SK-N-SH (cell line): ENCODE measurements at regions not wholly inside any gene's neighbourhood (a gene's known extent, or its start where the extent isn't known, plus 50 kb on each side); places are given as distances from the start of the nearest gene placed in this dataset.

Experiments used
- CTCF ChIA-PET: fragments of 300-600, 350-600 bp; formaldehyde crosslinking; extraction: SDS; loops from one replicate; lab custom pipeline; 2021; lab: Yijun Ruan, JAX
- POLR2A ChIA-PET: fragments of 350-600 bp; sonication (Branson Sonifier 250); formaldehyde crosslinking; extraction: SDS; loops from one replicate; lab custom pipeline; 2020; ENCODE audit warnings: antibody characterized with exemption, inconsistent platforms; lab: Yijun Ruan, JAX
- DNase-seq: peaks from one replicate; pipeline ENCODE4 v3.0.0; 2012
- H2AFZ ChIP-seq: fragments of 200-600 bp; sonication (generic); 2 replicates; pipeline ENCODE4 v1.8.1; 2016; ENCODE audit warnings: antibody characterized with exemption, mild to moderate bottlenecking, low read depth
- H3F3A ChIP-seq: fragments of 200-600 bp; sonication (generic); replicated peaks from 2 replicates; pipeline ENCODE3; 2016; ENCODE audit warnings: antibody characterized with exemption, mild to moderate bottlenecking; ENCODE audit not compliant: insufficient read depth
- H3K27ac ChIP-seq, 2 experiments: fragments of 200-500 bp in 1 of 2; fragments of 200-600 bp in 1 of 2; sonication (Bioruptor generic) in 1 of 2; sonication (generic), shearing (Covaris generic) in 1 of 2; 2 replicates each; pipeline versions ENCODE4 v1.5.1 to v1.6.1; 2014 to 2016; ENCODE audit warnings: low read depth in 2 of 2, inconsistent platforms in 1 of 2, low read length in 1 of 2, mild to moderate bottlenecking in 1 of 2, mixed read lengths in 1 of 2
- H3K27me3 ChIP-seq: fragments of 200-600 bp; sonication (generic), shearing (Covaris generic); 2 replicates; pipeline ENCODE4 v1.6.1; 2016; ENCODE audit warnings: mixed run types; ENCODE audit not compliant: insufficient read depth
- H3K36me3 ChIP-seq, 2 experiments: fragments of 200-500 bp in 1 of 2; fragments of 200-600 bp in 1 of 2; sonication (Bioruptor generic) in 1 of 2; sonication (generic) in 1 of 2; replicated peaks in 1 of 2; 2 replicates each; pipeline versions ENCODE3 to v1.5.1; 2014 to 2016; ENCODE audit warnings: low read length in 1 of 2, mild to moderate bottlenecking in 1 of 2; ENCODE audit not compliant: insufficient read depth in 2 of 2, control insufficient read depth in 1 of 2
- H3K4me1 ChIP-seq, 2 experiments: fragments of 200-500 bp in 1 of 2; fragments of 200-600 bp in 1 of 2; sonication (Bioruptor generic) in 1 of 2; sonication (generic), shearing (Covaris generic) in 1 of 2; 2 replicates each; pipeline versions ENCODE4 v1.5.1 to v1.6.1; 2014 to 2016; ENCODE audit warnings: low read depth in 1 of 2, low read length in 1 of 2, mixed run types in 1 of 2; ENCODE audit not compliant: insufficient read depth in 2 of 2, control insufficient read depth in 1 of 2
- H3K4me2 ChIP-seq: fragments of 200-600 bp; sonication (generic), shearing (Covaris generic); 2 replicates; pipeline ENCODE4 v1.6.1; 2017; ENCODE audit warnings: mixed run types
- H3K4me3 ChIP-seq, 2 experiments: fragments of 200-500 bp in 1 of 2; fragments of 200-600 bp in 1 of 2; sonication (Bioruptor generic) in 1 of 2; sonication (generic), shearing (Covaris generic) in 1 of 2; 2 replicates each; pipeline versions ENCODE4 v1.5.1 to v1.8.1; 2014 to 2016; ENCODE audit warnings: low read depth in 2 of 2, inconsistent platforms in 1 of 2, low read length in 1 of 2, mild to moderate bottlenecking in 1 of 2, mixed read lengths in 1 of 2, moderate library complexity in 1 of 2
- H3K79me2 ChIP-seq: fragments of 200-600 bp; sonication (generic); 2 replicates; pipeline ENCODE4 v1.8.1; 2017; ENCODE audit warnings: mild to moderate bottlenecking; ENCODE audit not compliant: insufficient read depth
- H3K9ac ChIP-seq: fragments of 200-600 bp; sonication (generic); 2 replicates; pipeline ENCODE4 v1.6.1; 2017; ENCODE audit warnings: mixed run types
- H3K9me2 ChIP-seq: fragments of 200-600 bp; sonication (generic); 2 replicates; pipeline ENCODE4 v1.6.1; 2017; ENCODE audit warnings: mixed run types
- H3K9me3 ChIP-seq: fragments of 200-600 bp; sonication (generic); 2 replicates; pipeline ENCODE4 v1.6.1; 2017; ENCODE audit warnings: mixed run types, mild to moderate bottlenecking, moderate library complexity
- H4K20me1 ChIP-seq: fragments of 200-600 bp; sonication (generic); 2 replicates; pipeline ENCODE4 v1.6.1; 2017; ENCODE audit warnings: mild to moderate bottlenecking, mixed run types; ENCODE audit not compliant: insufficient read depth
- CHD2 ChIP-seq: fragments of 150-350 bp; IDR thresholded peaks from 2 replicates; pipeline ENCODE4 v1.6.1; 2018; ENCODE audit warnings: low read length; ENCODE audit not compliant: partially characterized antibody
- ELF1 ChIP-seq: IDR thresholded peaks from 2 replicates; pipeline ENCODE4 v1.4.0; 2012
- EP300 ChIP-seq, 2 experiments: IDR thresholded peaks; 2 replicates each; pipeline versions ENCODE4 v1.4.0 to v1.6.1; 2012; ENCODE audit warnings: borderline replicate concordance in 1 of 2, low read depth in 1 of 2, low read length in 1 of 2
- FOSL2 ChIP-seq: IDR thresholded peaks from 2 replicates; pipeline ENCODE4 v1.4.0; 2012; ENCODE audit warnings: low read depth, mild to moderate bottlenecking, moderate library complexity, borderline replicate concordance
- FOXJ3 ChIP-seq: sonication (generic); formaldehyde crosslinking; IDR thresholded peaks from 2 replicates; pipeline ENCODE4 v1.5.1; 2020; ENCODE audit warnings: mild to moderate bottlenecking, missing genetic modification reagents
- FOXM1 ChIP-seq: IDR thresholded peaks from 2 replicates; pipeline ENCODE4 v1.4.0; 2012; ENCODE audit warnings: low read depth, mild to moderate bottlenecking
- GATA2 ChIP-seq: sonication (generic); formaldehyde crosslinking; IDR thresholded peaks from 2 replicates; pipeline ENCODE4 v1.5.0; 2020; ENCODE audit warnings: mild to moderate bottlenecking, missing genetic modification reagents
- JUND ChIP-seq: IDR thresholded peaks from 2 replicates; pipeline ENCODE4 v1.4.0; 2012
- MXI1 ChIP-seq: IDR thresholded peaks from 2 replicates; pipeline ENCODE4 v1.6.1; 2012; ENCODE audit warnings: mild to moderate bottlenecking, low read depth, low read length, improper control_type of control experiment
- NFIC ChIP-seq: IDR thresholded peaks from 2 replicates; pipeline ENCODE4 v1.4.0; 2012; ENCODE audit warnings: borderline replicate concordance
- POLR2AphosphoS5 ChIP-seq: IDR thresholded peaks from 2 replicates; pipeline ENCODE4 v1.6.1; 2012; ENCODE audit warnings: low read depth, low read length
- RAD21 ChIP-seq: IDR thresholded peaks from 2 replicates; pipeline ENCODE4 v1.6.1; 2012; ENCODE audit warnings: mild to moderate bottlenecking, low read length
- RCOR1 ChIP-seq: fragments of 150-350 bp; IDR thresholded peaks from 2 replicates; pipeline ENCODE4 v1.6.1; 2017; ENCODE audit warnings: antibody characterized with exemption, low read length
- RXRA ChIP-seq: IDR thresholded peaks from 2 replicates; pipeline ENCODE4 v1.4.0; 2012; ENCODE audit warnings: low read depth, mild to moderate bottlenecking, borderline replicate concordance
- SIN3A ChIP-seq: IDR thresholded peaks from 2 replicates; pipeline ENCODE4 v1.6.1; 2012; ENCODE audit warnings: low read depth, mild to moderate bottlenecking, low read length, moderate library complexity, borderline replicate concordance
- TAF1 ChIP-seq: IDR thresholded peaks from 2 replicates; pipeline ENCODE4 v1.6.1; 2012; ENCODE audit warnings: low read depth, mild to moderate bottlenecking, low read length, moderate library complexity, borderline replicate concordance
- TCF12 ChIP-seq: IDR thresholded peaks from 2 replicates; pipeline ENCODE4 v1.4.0; 2012
- TEAD4 ChIP-seq: IDR thresholded peaks from 2 replicates; pipeline ENCODE4 v1.4.0; 2012; ENCODE audit warnings: mild to moderate bottlenecking, borderline replicate concordance; ENCODE audit not compliant: insufficient read depth
- WGBS: methylation state at CpG from one replicate; pipeline ENCODE4 v1.1.6; 2017; ENCODE audit warnings: low lambda C conversion rate; 5-methylcytosine and 5-hydroxymethylcytosine counted together
- TF ChIP-seq, protein P1 (sequence below): IDR thresholded peaks from 2 replicates; pipeline ENCODE4 v1.4.0; 2012; ENCODE audit warnings: low read depth, borderline replicate concordance
- TF ChIP-seq, protein P2 (sequence below): fragments of 150-350 bp; IDR thresholded peaks from 2 replicates; pipeline ENCODE4 v1.6.1; 2017; ENCODE audit warnings: antibody characterized with exemption, low read length, low read depth, borderline replicate concordance
- TF ChIP-seq, protein P3 (sequence below): fragments of 150-350 bp; IDR thresholded peaks from 2 replicates; pipeline ENCODE4 v1.6.1; 2016; ENCODE audit warnings: mild to moderate bottlenecking, low read depth, low read length
- TF ChIP-seq, protein P4 (sequence below): IDR thresholded peaks from 2 replicates; pipeline ENCODE4 v1.4.0; 2012; ENCODE audit warnings: low read depth, borderline replicate concordance
- TF ChIP-seq, protein P5 (sequence below): IDR thresholded peaks from 2 replicates; pipeline ENCODE4 v1.4.0; 2012; ENCODE audit warnings: low read depth

DNA sequence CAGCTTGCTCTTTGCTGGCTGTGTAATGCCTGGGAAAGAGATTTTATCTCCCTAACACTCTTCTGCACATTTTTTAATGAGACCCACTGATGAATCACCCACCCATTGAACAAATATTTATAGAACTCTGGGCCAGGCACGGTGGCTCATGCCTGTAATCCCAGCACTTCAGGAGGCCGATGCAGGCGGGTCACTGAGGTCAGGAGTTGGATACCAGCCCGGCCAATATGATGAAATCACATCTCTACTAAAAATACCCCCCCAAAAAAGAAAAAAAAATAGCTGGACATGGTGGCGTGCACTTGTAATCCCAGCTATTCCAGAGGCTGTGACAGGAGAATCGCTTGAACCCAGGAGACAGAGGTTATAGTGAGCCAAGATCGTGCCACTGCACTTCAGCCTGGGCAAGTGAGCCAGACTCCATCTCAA lies 82.1 kb upstream of the SIRPA start (continued):
- TF ChIP-seq FOXJ3 (CRISPR knock-in tag) (no peak), TEAD4 (peak; percentile 82), RXRA (peak; percentile 97), POLR2AphosphoS5 (peak; percentile 36; the same call in 1 of the 2 replicates), GATA2 (CRISPR knock-in tag) (no peak), NFIC (peak; percentile 92), JUND (peak; percentile 82), FOXM1 (0 out of 2 replicates have a peak, but pooled peaks have one; percentile 15), ELF1 (no peak), CHD2 (no peak), RAD21 (no peak), EP300 (IDR thresholded peaks at IDR 0.05; ENCODE audit: borderline replicate concordance in 1 of 2, low read depth in 1 of 2, low read length in 1 of 2) (peak in 1 of 2 experiments; percentile 78; a peak in 2 of 4 replicates)

DNA sequence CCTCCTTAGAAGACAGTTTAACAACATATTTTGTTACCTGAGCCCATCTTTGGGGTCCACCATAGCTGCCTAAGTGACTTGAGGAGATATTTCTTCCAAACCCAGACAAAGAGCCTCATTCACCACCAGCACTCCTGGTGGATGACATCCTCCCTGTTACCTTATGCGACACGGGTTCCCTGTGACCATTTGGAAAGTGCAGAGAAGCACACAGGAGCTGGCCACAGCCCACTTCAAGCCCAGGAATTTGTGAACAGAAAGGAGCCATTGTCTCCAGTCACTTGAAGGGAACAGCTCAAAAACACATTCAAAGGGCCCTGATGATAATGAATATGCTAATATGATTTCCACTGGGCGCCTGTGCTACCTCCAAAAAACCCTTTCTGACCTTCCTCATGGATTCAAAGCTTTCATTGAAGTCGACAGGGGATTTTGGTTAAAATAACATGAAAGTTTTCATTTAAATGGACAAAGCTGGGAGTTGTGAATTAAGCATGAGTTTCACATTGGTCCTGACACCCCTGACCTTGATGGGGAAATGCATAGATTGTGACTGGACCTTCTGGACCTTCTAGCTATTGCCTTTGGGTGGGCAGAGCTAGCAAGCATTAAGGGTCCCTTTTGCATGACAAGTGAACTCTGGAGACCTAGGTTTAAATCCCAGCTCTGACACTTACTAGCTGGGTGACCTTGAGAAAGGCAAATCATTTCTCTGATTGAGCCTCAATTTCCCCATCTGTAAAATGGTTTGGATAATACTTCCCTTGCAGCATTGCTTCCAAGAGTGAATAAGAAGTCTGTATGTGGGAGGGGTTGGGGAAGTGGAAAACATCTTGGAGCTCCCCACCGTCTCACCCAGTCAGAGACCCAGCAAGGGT lies 83.3 kb upstream of the SIRPA start:
- H3K79me2 ChIP-seq: no peaks in the 10 kb centered on the region
- H3K9ac ChIP-seq: peak overlapping the region; percentile 63; the same call in 1 of the 2 replicates
- 78% methylated on average over 5 of the region's 5 CpGs for WGBS
- peak overlapping the region; percentile 61; the same call in 1 of the 2 replicates for H3K4me2 ChIP-seq
- peak overlapping the region in 1 of 2 experiments; percentile 86; a peak in 2 of 4 replicates for H3K27ac ChIP-seq
- H3K36me3 ChIP-seq: no peaks in the 10 kb centered on the region
- POLR2A ChIA-PET: no interaction called here
- H4K20me1 ChIP-seq: no peaks in the 10 kb centered on the region
- no peak for DNase-seq
- TF ChIP-seq, protein P1, sequence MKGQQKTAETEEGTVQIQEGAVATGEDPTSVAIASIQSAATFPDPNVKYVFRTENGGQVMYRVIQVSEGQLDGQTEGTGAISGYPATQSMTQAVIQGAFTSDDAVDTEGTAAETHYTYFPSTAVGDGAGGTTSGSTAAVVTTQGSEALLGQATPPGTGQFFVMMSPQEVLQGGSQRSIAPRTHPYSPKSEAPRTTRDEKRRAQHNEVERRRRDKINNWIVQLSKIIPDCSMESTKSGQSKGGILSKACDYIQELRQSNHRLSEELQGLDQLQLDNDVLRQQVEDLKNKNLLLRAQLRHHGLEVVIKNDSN: no peak
- TF ChIP-seq, protein P2, sequence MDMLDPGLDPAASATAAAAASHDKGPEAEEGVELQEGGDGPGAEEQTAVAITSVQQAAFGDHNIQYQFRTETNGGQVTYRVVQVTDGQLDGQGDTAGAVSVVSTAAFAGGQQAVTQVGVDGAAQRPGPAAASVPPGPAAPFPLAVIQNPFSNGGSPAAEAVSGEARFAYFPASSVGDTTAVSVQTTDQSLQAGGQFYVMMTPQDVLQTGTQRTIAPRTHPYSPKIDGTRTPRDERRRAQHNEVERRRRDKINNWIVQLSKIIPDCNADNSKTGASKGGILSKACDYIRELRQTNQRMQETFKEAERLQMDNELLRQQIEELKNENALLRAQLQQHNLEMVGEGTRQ: no peak
- TF ChIP-seq RCOR1 (no peak), TAF1 (no peak), NFIC (no peak), TEAD4 (no peak), RXRA (no peak), CHD2 (no peak), FOSL2 (no peak), TCF12 (no peak), MXI1 (no peak), SIN3A (no peak)
- TF ChIP-seq, protein P3, sequence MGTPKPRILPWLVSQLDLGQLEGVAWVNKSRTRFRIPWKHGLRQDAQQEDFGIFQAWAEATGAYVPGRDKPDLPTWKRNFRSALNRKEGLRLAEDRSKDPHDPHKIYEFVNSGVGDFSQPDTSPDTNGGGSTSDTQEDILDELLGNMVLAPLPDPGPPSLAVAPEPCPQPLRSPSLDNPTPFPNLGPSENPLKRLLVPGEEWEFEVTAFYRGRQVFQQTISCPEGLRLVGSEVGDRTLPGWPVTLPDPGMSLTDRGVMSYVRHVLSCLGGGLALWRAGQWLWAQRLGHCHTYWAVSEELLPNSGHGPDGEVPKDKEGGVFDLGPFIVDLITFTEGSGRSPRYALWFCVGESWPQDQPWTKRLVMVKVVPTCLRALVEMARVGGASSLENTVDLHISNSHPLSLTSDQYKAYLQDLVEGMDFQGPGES: no peak
- TF ChIP-seq, protein P4, sequence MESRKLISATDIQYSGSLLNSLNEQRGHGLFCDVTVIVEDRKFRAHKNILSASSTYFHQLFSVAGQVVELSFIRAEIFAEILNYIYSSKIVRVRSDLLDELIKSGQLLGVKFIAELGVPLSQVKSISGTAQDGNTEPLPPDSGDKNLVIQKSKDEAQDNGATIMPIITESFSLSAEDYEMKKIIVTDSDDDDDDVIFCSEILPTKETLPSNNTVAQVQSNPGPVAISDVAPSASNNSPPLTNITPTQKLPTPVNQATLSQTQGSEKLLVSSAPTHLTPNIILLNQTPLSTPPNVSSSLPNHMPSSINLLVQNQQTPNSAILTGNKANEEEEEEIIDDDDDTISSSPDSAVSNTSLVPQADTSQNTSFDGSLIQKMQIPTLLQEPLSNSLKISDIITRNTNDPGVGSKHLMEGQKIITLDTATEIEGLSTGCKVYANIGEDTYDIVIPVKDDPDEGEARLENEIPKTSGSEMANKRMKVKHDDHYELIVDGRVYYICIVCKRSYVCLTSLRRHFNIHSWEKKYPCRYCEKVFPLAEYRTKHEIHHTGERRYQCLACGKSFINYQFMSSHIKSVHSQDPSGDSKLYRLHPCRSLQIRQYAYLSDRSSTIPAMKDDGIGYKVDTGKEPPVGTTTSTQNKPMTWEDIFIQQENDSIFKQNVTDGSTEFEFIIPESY: no peak
- TF ChIP-seq, protein P5, sequence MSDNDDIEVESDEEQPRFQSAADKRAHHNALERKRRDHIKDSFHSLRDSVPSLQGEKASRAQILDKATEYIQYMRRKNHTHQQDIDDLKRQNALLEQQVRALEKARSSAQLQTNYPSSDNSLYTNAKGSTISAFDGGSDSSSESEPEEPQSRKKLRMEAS: no peak
- peaks cover 21 to 56% of the 10 kb centered on the region in 2 experiments; a peak in 3 of 4 replicates for H3K4me1 ChIP-seq
- no peaks in the 10 kb centered on the region for H3K9me2 ChIP-seq
- CTCF ChIA-PET: interaction anchor here (1.2 to 4.7 kb wide), 5 partner anchors 10 to 153 kb away, joined by 3 to 47 read pairs (median 4); no protein-coding TSS in a partner anchor
- no peaks in the 10 kb centered on the region for H3K27me3 ChIP-seq
- H3K9me3 ChIP-seq: no peaks in the 10 kb centered on the region
- H2AFZ ChIP-seq: no peak overlapping the region; the same call in 1 of the 2 replicates
- H3K4me3 ChIP-seq: no peak overlapping the region
- H3F3A ChIP-seq: peaks cover 50% of the 10 kb centered on the region
